CD14-positive monocyte (primary cell): ENCODE measurements at regions not wholly inside any gene's neighbourhood (a gene's known extent, or its start where the extent isn't known, plus 50 kb on each side); places are given as distances from the start of the nearest gene placed in this dataset.

ENCODE experiments used
- DNase-seq, 3 donors: peaks; one replicate each; pipeline ENCODE4 v3.0.0-alpha.2; 2011 to 2022
- H2AFZ ChIP-seq: 2 replicates; pipeline ENCODE4 v1.6.0; 2012; ENCODE audit warnings: mild to moderate bottlenecking, low read depth, low read length, inconsistent platforms; ENCODE audit not compliant: insufficient read depth, poor library complexity, severe bottlenecking
- H3K27ac ChIP-seq, 2 donors: 1 replicate in 1 of 2; 2 replicates in 1 of 2; pipeline ENCODE4 v1.5.1; 2012 to 2013; ENCODE audit warnings: low read length in 2 of 2, control low read depth in 1 of 2, inconsistent platforms in 1 of 2, low read depth in 1 of 2, mild to moderate bottlenecking in 1 of 2
- H3K27me3 ChIP-seq, 2 donors: one replicate each; pipeline versions ENCODE4 v1.6.0 to v1.6.1; 2011 to 2013; ENCODE audit warnings: low read length in 2 of 2; ENCODE audit not compliant: control insufficient read depth in 2 of 2, insufficient read depth in 2 of 2
- H3K36me3 ChIP-seq, 2 donors: replicated peaks in 1 of 2; 1 replicate in 1 of 2; 2 replicates in 1 of 2; pipeline versions ENCODE4 v1.5.1 to v1.6.1; 2012 to 2013; ENCODE audit warnings: low read length in 2 of 2, control low read depth in 1 of 2, inconsistent platforms in 1 of 2, mild to moderate bottlenecking in 1 of 2; ENCODE audit not compliant: insufficient read depth in 2 of 2, control insufficient read depth in 1 of 2
- H3K4me1 ChIP-seq, 2 donors: 1 replicate in 1 of 2; 2 replicates in 1 of 2; pipeline versions ENCODE4 v1.5.1 to v1.6.1; 2012 to 2013; ENCODE audit warnings: low read length in 2 of 2, control low read depth in 1 of 2, inconsistent platforms in 1 of 2, mild to moderate bottlenecking in 1 of 2, moderate library complexity in 1 of 2; ENCODE audit not compliant: insufficient read depth in 2 of 2, control insufficient read depth in 1 of 2
- H3K4me2 ChIP-seq: replicated peaks from 2 replicates; pipeline ENCODE3; 2012; ENCODE audit warnings: low read length, moderate library complexity, mild to moderate bottlenecking; ENCODE audit not compliant: poor library complexity, severe bottlenecking; ENCODE audit errors: extremely low read depth
- H3K4me3 ChIP-seq, 3 experiments: fragments of 200-600 bp in 1 of 3; sonication (generic) in 1 of 3; replicated peaks in 1 of 3; 1 replicate in 2 of 3; 2 replicates in 1 of 3; pipeline ENCODE4 v1.5.1; 2011 to 2013; ENCODE audit warnings: low read length in 3 of 3, mild to moderate bottlenecking in 3 of 3, control low read depth in 2 of 3, low read depth in 2 of 3, inconsistent platforms in 1 of 3, moderate library complexity in 1 of 3
- H3K79me2 ChIP-seq: 2 replicates; pipeline ENCODE4 v1.6.0; 2012; ENCODE audit warnings: mild to moderate bottlenecking, control low read depth, inconsistent platforms, low read length, moderate library complexity; ENCODE audit not compliant: insufficient read depth
- H3K9ac ChIP-seq: 2 replicates; pipeline ENCODE4 v1.6.0; 2017; ENCODE audit warnings: low read length, mild to moderate bottlenecking; ENCODE audit not compliant: insufficient read depth, poor library complexity, severe bottlenecking
- H3K9me3 ChIP-seq, 2 donors: replicated peaks in 1 of 2; 1 replicate in 1 of 2; 2 replicates in 1 of 2; pipeline versions ENCODE4 v1.5.1 to v1.6.1; 2012 to 2013; ENCODE audit warnings: low read length in 2 of 2, control low read depth in 1 of 2; ENCODE audit not compliant: control insufficient read depth in 1 of 2, insufficient read depth in 1 of 2
- H4K20me1 ChIP-seq: 2 replicates; pipeline ENCODE4 v1.6.0; 2012; ENCODE audit warnings: mild to moderate bottlenecking, low read length, control low read depth, moderate library complexity; ENCODE audit not compliant: insufficient read depth
- H3K27ac Mint-ChIP-seq, 7 donors: one replicate each; pipeline ENCODE4 v1.8.0; 2020; ENCODE audit warnings: mild to moderate bottlenecking in 7 of 7, mixed read lengths in 7 of 7, moderate library complexity in 6 of 7, inconsistent platforms in 2 of 7
- H3K27me3 Mint-ChIP-seq, 3 donors: one replicate each; pipeline ENCODE4 v1.8.0; 2021 to 2022; ENCODE audit warnings: low read depth in 3 of 3, mild to moderate bottlenecking in 3 of 3, mixed read lengths in 3 of 3, moderate library complexity in 3 of 3, inconsistent platforms in 1 of 3
- H3K36me3 Mint-ChIP-seq, 2 donors: one replicate each; pipeline ENCODE4 v1.8.0; 2020; ENCODE audit warnings: mixed read lengths in 2 of 2, inconsistent platforms in 1 of 2, mild to moderate bottlenecking in 1 of 2
- H3K4me1 Mint-ChIP-seq: one replicate; pipeline ENCODE4 v1.8.0; 2020; ENCODE audit warnings: mild to moderate bottlenecking, mixed read lengths
- H3K4me3 Mint-ChIP-seq, 2 donors: one replicate each; pipeline ENCODE4 v1.8.0; 2020; ENCODE audit warnings: mild to moderate bottlenecking in 2 of 2, mixed read lengths in 2 of 2, moderate library complexity in 1 of 2
- H3K9me3 Mint-ChIP-seq, 7 donors: one replicate each; pipeline ENCODE4 v1.8.0; 2020 to 2022; ENCODE audit warnings: mixed read lengths in 7 of 7, mild to moderate bottlenecking in 6 of 7, moderate library complexity in 6 of 7, inconsistent platforms in 2 of 7
- CTCF ChIP-seq: fragments of 200-600 bp; IDR thresholded peaks from one replicate; pipeline ENCODE4 v1.8.0; 2022; ENCODE audit warnings: antibody characterized with exemption, mild to moderate bottlenecking
- WGBS: methylation state at CpG from one replicate; pipeline ENCODE4 v1.1.5; 2013; ENCODE audit warnings: missing lambda C conversion rate; ENCODE audit not compliant: insufficient coverage; 5-methylcytosine and 5-hydroxymethylcytosine counted together
- intact Hi-C, 2 donors: fragments of 100-400 bp; cut with micrococcal nuclease; formaldehyde crosslinking; loops; one replicate each; pipeline versions ENCODE4 v1.15.0 to v1.15.1; 2023

- no peak overlapping the region for H3K4me2 ChIP-seq
- H3K4me3 ChIP-seq, result no peak overlapping the region
- H3K4me3 Mint-ChIP-seq, result no peak overlapping the region
- no peak overlapping the region for H3K27ac ChIP-seq
- H3K36me3 ChIP-seq, result no peaks in the 10 kb centered on the region
- no peak overlapping the region for H2AFZ ChIP-seq
- H3K9me3 ChIP-seq, result peaks cover 7 to 11% of the 10 kb centered on the region in 2 donors
- no peak overlapping the region for H3K27ac Mint-ChIP-seq
- TF ChIP-seq CTCF, result no peak
- no peaks in the 10 kb centered on the region for H3K27me3 Mint-ChIP-seq
- no peaks in the 10 kb centered on the region for H4K20me1 ChIP-seq
- intact Hi-C loops, result no loop called here
- H3K36me3 Mint-ChIP-seq, result no peaks in the 10 kb centered on the region
- H3K4me1 ChIP-seq, result no peaks in the 10 kb centered on the region
- no peaks in the 10 kb centered on the region for H3K4me1 Mint-ChIP-seq
- no peak for DNase-seq
- H3K27me3 ChIP-seq, result no peaks in the 10 kb centered on the region
- H3K9me3 Mint-ChIP-seq, result peaks cover 0 to 13% (median 7%) of the 10 kb centered on the region in 7 donors
- no peaks in the 10 kb centered on the region for H3K79me2 ChIP-seq
- 100% methylated on average over 1 of the region's 5 CpGs for WGBS
- no peak overlapping the region for H3K9ac ChIP-seq
Measured at GRCh38 chr10:8726779-8727084, 672.2 kb downstream of the GATA3 start.

GRCh38 chr10:8731121-8732095 lies 676.9 kb downstream of the GATA3 start:
- Histone ChIP-seq H3K36me3 (no peaks in the 10 kb centered on the region), H3K4me2 (no peak overlapping the region), H3K9ac (no peak overlapping the region), H3K4me3 (no peak overlapping the region), H3K4me1 (no peaks in the 10 kb centered on the region), H3K79me2 (no peaks in the 10 kb centered on the region), H3K27me3 (no peaks in the 10 kb centered on the region), H4K20me1 (no peaks in the 10 kb centered on the region), H2AFZ (no peak overlapping the region), H3K9me3 (peaks cover 0 to 5% of the 10 kb centered on the region in 2 donors), H3K27ac (no peak overlapping the region)
- WGBS, result 93% methylated on average over 9 of the region's 18 CpGs
- intact Hi-C loops, result no loop called here
- DNase-seq, result no peak
- H3K4me3 Mint-ChIP-seq, result no peak overlapping the region
- H3K27me3 Mint-ChIP-seq, result no peaks in the 10 kb centered on the region
- H3K36me3 Mint-ChIP-seq, result no peaks in the 10 kb centered on the region
- H3K4me1 Mint-ChIP-seq, result no peaks in the 10 kb centered on the region
- no peak for TF ChIP-seq CTCF
- H3K27ac Mint-ChIP-seq, result no peak overlapping the region
- peaks cover 0 to 5% (median 2%) of the 10 kb centered on the region in 7 donors for H3K9me3 Mint-ChIP-seq
